ENCODE measurements at regions not wholly inside any gene's neighbourhood (a gene's known extent, or its start where the extent isn't known, plus 50 kb on each side); places are given as distances from the start of the nearest gene placed in this dataset.

- TF ChIP-seq, protein P1, sequence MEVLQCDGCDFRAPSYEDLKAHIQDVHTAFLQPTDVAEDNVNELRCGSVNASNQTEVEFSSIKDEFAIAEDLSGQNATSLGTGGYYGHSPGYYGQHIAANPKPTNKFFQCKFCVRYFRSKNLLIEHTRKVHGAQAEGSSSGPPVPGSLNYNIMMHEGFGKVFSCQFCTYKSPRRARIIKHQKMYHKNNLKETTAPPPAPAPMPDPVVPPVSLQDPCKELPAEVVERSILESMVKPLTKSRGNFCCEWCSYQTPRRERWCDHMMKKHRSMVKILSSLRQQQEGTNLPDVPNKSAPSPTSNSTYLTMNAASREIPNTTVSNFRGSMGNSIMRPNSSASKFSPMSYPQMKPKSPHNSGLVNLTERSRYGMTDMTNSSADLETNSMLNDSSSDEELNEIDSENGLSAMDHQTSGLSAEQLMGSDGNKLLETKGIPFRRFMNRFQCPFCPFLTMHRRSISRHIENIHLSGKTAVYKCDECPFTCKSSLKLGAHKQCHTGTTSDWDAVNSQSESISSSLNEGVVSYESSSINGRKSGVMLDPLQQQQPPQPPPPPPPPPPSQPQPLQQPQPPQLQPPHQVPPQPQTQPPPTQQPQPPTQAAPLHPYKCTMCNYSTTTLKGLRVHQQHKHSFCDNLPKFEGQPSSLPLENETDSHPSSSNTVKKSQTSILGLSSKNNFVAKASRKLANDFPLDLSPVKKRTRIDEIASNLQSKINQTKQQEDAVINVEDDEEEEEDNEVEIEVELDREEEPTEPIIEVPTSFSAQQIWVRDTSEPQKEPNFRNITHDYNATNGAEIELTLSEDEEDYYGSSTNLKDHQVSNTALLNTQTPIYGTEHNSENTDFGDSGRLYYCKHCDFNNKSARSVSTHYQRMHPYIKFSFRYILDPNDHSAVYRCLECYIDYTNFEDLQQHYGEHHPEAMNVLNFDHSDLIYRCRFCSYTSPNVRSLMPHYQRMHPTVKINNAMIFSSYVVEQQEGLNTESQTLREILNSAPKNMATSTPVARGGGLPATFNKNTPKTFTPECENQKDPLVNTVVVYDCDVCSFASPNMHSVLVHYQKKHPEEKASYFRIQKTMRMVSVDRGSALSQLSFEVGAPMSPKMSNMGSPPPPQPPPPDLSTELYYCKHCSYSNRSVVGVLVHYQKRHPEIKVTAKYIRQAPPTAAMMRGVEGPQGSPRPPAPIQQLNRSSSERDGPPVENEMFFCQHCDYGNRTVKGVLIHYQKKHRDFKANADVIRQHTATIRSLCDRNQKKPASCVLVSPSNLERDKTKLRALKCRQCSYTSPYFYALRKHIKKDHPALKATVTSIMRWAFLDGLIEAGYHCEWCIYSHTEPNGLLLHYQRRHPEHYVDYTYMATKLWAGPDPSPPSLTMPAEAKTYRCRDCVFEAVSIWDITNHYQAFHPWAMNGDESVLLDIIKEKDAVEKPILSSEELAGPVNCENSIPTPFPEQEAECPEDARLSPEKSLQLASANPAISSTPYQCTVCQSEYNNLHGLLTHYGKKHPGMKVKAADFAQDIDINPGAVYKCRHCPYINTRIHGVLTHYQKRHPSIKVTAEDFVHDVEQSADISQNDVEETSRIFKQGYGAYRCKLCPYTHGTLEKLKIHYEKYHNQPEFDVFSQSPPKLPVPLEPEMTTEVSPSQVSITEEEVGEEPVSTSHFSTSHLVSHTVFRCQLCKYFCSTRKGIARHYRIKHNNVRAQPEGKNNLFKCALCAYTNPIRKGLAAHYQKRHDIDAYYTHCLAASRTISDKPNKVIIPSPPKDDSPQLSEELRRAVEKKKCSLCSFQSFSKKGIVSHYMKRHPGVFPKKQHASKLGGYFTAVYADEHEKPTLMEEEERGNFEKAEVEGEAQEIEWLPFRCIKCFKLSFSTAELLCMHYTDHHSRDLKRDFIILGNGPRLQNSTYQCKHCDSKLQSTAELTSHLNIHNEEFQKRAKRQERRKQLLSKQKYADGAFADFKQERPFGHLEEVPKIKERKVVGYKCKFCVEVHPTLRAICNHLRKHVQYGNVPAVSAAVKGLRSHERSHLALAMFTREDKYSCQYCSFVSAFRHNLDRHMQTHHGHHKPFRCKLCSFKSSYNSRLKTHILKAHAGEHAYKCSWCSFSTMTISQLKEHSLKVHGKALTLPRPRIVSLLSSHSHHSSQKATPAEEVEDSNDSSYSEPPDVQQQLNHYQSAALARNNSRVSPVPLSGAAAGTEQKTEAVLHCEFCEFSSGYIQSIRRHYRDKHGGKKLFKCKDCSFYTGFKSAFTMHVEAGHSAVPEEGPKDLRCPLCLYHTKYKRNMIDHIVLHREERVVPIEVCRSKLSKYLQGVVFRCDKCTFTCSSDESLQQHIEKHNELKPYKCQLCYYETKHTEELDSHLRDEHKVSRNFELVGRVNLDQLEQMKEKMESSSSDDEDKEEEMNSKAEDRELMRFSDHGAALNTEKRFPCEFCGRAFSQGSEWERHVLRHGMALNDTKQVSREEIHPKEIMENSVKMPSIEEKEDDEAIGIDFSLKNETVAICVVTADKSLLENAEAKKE (CRISPR knock-in tag; IDR thresholded peaks at IDR 0.05), result no peak
- no peak for TF ChIP-seq ZNF114 (CRISPR knock-in tag; IDR thresholded peaks at IDR 0.05)
- no peak for TF ChIP-seq EZH2phosphoT487 (IDR thresholded peaks at IDR 0.05; ENCODE audit: unreplicated experiment)
- no peak for TF ChIP-seq CREB1 (CRISPR knock-in tag; IDR thresholded peaks at IDR 0.05; ENCODE audit: low read depth)
- no peak for TF ChIP-seq STAT1 (IDR thresholded peaks at IDR 0.05; ENCODE audit: unreplicated experiment)
These were observed 97.4 kb upstream of the DDX18 start (continued) for GRCh38 chr2:117717072-117717471.

GRCh38 chr2:117718048-117718447 is 96.4 kb upstream of the DDX18 start:
- Mint-ChIP-seq H3K9me3 (0 out of 3 replicates have a peak, but pooled peaks cover 4% of the 10 kb centered on the region), H3K36me3 (ENCODE audit: low read depth) (no peaks in the 10 kb centered on the region), H3K27me3 (ENCODE audit: insufficient read depth, low read depth, poor library complexity) (peaks cover 4% of the 10 kb centered on the region), H3K27ac (no peak overlapping the region), H3K4me3 (no peak overlapping the region), H3K4me1 (no peaks in the 10 kb centered on the region)
- H3K4me3 ChIP-seq, result no peak overlapping the region
- TF ChIP-seq POLR2AphosphoS5 (IDR thresholded peaks at IDR 0.05; ENCODE audit: low read depth), result no peak
- TF ChIP-seq, protein P2, sequence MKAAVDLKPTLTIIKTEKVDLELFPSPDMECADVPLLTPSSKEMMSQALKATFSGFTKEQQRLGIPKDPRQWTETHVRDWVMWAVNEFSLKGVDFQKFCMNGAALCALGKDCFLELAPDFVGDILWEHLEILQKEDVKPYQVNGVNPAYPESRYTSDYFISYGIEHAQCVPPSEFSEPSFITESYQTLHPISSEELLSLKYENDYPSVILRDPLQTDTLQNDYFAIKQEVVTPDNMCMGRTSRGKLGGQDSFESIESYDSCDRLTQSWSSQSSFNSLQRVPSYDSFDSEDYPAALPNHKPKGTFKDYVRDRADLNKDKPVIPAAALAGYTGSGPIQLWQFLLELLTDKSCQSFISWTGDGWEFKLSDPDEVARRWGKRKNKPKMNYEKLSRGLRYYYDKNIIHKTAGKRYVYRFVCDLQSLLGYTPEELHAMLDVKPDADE (IDR thresholded peaks at IDR 0.05), result no peak
- no peak overlapping the region for H2AFZ ChIP-seq
- H3K4me1 ChIP-seq (ENCODE audit: insufficient read depth), result no peaks in the 10 kb centered on the region
- H3F3A ChIP-seq (replicated peaks; ENCODE audit: low read depth), result no peaks in the 10 kb centered on the region
- ATAC-seq (no peak), DNase-seq (ENCODE audit: low spot score) (no peak)
- H3K27ac ChIP-seq (ENCODE audit: low read depth), result no peak overlapping the region
- H3K9me2 ChIP-seq (ENCODE audit: insufficient read depth), result peaks cover 6% of the 10 kb centered on the region
- no peak overlapping the region for H3K4me2 ChIP-seq
- no peaks in the 10 kb centered on the region for H3K79me2 ChIP-seq (replicated peaks; ENCODE audit: insufficient read depth)
- H4K20me1 ChIP-seq (replicated peaks; ENCODE audit: insufficient read depth), result no peaks in the 10 kb centered on the region
- no peaks in the 10 kb centered on the region for H3K27me3 ChIP-seq (ENCODE audit: insufficient read depth)
- H3K36me3 ChIP-seq (ENCODE audit: insufficient read depth), result no peaks in the 10 kb centered on the region
